Fibroblast of lung (primary cell): ENCODE measurements at regions not wholly inside any gene's neighbourhood (a gene's known extent, or its start where the extent isn't known, plus 50 kb on each side); places are given as distances from the start of the nearest gene placed in this dataset.

Source experiments
- EZH2 ChIP-seq: IDR thresholded peaks from 2 replicates; pipeline ENCODE4 v1.5.1; 2012; ENCODE audit warnings: low read length, control low read depth, mild to moderate bottlenecking; ENCODE audit errors: missing control alignments
- TF ChIP-seq, protein P1 (sequence below), 2 donors: IDR thresholded peaks in 1 of 2; conservative IDR thresholded peaks in 1 of 2; 1 replicate in 1 of 2; 2 replicates in 1 of 2; pipeline ENCODE4 v1.5.1; 2011 to 2012; ENCODE audit warnings: low read length in 2 of 2, control low read depth in 1 of 2, inconsistent platforms in 1 of 2, low read depth in 1 of 2, mild to moderate bottlenecking in 1 of 2

- TF ChIP-seq, protein P1, sequence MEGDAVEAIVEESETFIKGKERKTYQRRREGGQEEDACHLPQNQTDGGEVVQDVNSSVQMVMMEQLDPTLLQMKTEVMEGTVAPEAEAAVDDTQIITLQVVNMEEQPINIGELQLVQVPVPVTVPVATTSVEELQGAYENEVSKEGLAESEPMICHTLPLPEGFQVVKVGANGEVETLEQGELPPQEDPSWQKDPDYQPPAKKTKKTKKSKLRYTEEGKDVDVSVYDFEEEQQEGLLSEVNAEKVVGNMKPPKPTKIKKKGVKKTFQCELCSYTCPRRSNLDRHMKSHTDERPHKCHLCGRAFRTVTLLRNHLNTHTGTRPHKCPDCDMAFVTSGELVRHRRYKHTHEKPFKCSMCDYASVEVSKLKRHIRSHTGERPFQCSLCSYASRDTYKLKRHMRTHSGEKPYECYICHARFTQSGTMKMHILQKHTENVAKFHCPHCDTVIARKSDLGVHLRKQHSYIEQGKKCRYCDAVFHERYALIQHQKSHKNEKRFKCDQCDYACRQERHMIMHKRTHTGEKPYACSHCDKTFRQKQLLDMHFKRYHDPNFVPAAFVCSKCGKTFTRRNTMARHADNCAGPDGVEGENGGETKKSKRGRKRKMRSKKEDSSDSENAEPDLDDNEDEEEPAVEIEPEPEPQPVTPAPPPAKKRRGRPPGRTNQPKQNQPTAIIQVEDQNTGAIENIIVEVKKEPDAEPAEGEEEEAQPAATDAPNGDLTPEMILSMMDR (conservative IDR thresholded peaks at IDR 0.05 in 1 of 2, IDR thresholded peaks at IDR 0.05 in 1 of 2; ENCODE audit: low read depth in 1 of 2, low read length in 2 of 2): no peak
- no peak for TF ChIP-seq EZH2
Measured at GRCh38 chr3:106438887-106439286, 570.1 kb upstream of the CBLB start.
